IMR-90 (cell line): ENCODE measurements at regions not wholly inside any gene's neighbourhood (a gene's known extent, or its start where the extent isn't known, plus 50 kb on each side); places are given as distances from the start of the nearest gene placed in this dataset.

ENCODE experiments used
- MAFK ChIP-seq: IDR thresholded peaks from 2 replicates; pipeline ENCODE4 v1.6.1; 2012; ENCODE audit warnings: low read depth, low read length, improper control_type of control experiment
- MAZ ChIP-seq: IDR thresholded peaks from 2 replicates; pipeline ENCODE4 v1.6.1; 2012; ENCODE audit warnings: low read depth, mild to moderate bottlenecking, low read length, improper control_type of control experiment, moderate library complexity, borderline replicate concordance
- MXI1 ChIP-seq: IDR thresholded peaks from 2 replicates; pipeline ENCODE4 v1.6.1; 2012; ENCODE audit warnings: low read depth, mild to moderate bottlenecking, low read length, moderate library complexity, borderline replicate concordance
- POLR2A ChIP-seq: IDR thresholded peaks from 2 replicates; pipeline ENCODE4 v1.6.1; 2012; ENCODE audit warnings: mild to moderate bottlenecking, low read depth, low read length
- RAD21 ChIP-seq: IDR thresholded peaks from 2 replicates; pipeline ENCODE4 v1.6.1; 2012; ENCODE audit warnings: low read length, improper control_type of control experiment
- RCOR1 ChIP-seq: IDR thresholded peaks from 2 replicates; pipeline ENCODE4 v1.6.1; 2012; ENCODE audit warnings: mild to moderate bottlenecking, low read length, improper control_type of control experiment; ENCODE audit not compliant: insufficient replicate concordance
- RFX5 ChIP-seq: IDR thresholded peaks from 2 replicates; pipeline ENCODE4 v1.8.0; 2012; ENCODE audit warnings: low read depth, mild to moderate bottlenecking, low read length, moderate library complexity
- TF ChIP-seq, protein P1 (sequence below): conservative IDR thresholded peaks from 2 replicates; pipeline ENCODE4 v1.5.1; 2012; ENCODE audit warnings: mild to moderate bottlenecking, low read depth, low read length, improper control_type of control experiment

GRCh38 chr2:219962801-219963200 is 335.4 kb downstream of the SLC4A3 start:
- TF ChIP-seq, protein P1, sequence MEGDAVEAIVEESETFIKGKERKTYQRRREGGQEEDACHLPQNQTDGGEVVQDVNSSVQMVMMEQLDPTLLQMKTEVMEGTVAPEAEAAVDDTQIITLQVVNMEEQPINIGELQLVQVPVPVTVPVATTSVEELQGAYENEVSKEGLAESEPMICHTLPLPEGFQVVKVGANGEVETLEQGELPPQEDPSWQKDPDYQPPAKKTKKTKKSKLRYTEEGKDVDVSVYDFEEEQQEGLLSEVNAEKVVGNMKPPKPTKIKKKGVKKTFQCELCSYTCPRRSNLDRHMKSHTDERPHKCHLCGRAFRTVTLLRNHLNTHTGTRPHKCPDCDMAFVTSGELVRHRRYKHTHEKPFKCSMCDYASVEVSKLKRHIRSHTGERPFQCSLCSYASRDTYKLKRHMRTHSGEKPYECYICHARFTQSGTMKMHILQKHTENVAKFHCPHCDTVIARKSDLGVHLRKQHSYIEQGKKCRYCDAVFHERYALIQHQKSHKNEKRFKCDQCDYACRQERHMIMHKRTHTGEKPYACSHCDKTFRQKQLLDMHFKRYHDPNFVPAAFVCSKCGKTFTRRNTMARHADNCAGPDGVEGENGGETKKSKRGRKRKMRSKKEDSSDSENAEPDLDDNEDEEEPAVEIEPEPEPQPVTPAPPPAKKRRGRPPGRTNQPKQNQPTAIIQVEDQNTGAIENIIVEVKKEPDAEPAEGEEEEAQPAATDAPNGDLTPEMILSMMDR, result no peak
- TF ChIP-seq RFX5 (no peak), MAFK (no peak), POLR2A (no peak), MXI1 (no peak), RAD21 (no peak), MAZ (no peak), RCOR1 (no peak)
